HG02763 (cell line): ENCODE measurements at regions not wholly inside any gene's neighbourhood (a gene's known extent, or its start where the extent isn't known, plus 50 kb on each side); places are given as distances from the start of the nearest gene placed in this dataset.
"Not testable (repeated sequence)": the region's sequence is repeated elsewhere in the genome, so short reads cannot be mapped to it uniquely, and the experiment has no call there.

Experiments
- ATAC-seq: cut with Tn5 transposase; IDR thresholded peaks from one replicate; pipeline ENCODE4 v1.9.1; 2021; ENCODE audit warnings: mild to moderate bottlenecking, moderate library complexity; ENCODE audit not compliant: unreplicated experiment

GRCh38 chr15:62867844-62868243 is 174.7 kb upstream of the TPM1 start:
- ATAC-seq: no peak

GRCh38 chr15:62868507-62868906 is 174.0 kb upstream of the TPM1 start:
- no peak for ATAC-seq

GRCh38 chr15:62869116-62869515 is 173.4 kb upstream of the TPM1 start:
- ATAC-seq: no peak

- no peak for ATAC-seq
These were observed 172.3 kb upstream of the TPM1 start for GRCh38 chr15:62870216-62870615.

- ATAC-seq: not testable (repeated sequence)
These were observed 171.8 kb upstream of the TPM1 start for GRCh38 chr15:62870701-62871100.

GRCh38 chr15:62873203-62873602 is 169.3 kb upstream of the TPM1 start:
- no peak for ATAC-seq

GRCh38 chr15:62874064-62874463 is 168.5 kb upstream of the TPM1 start:
- ATAC-seq: no peak

- no peak for ATAC-seq
These were observed 167.5 kb upstream of the TPM1 start for GRCh38 chr15:62874959-62875625.

GRCh38 chr15:62875626-62876021 is 166.9 kb upstream of the TPM1 start:
- no peak for ATAC-seq

- no peak for ATAC-seq
These were observed 165.2 kb upstream of the TPM1 start for GRCh38 chr15:62877276-62877857.

GRCh38 chr15:62878070-62878469 is 164.5 kb upstream of the TPM1 start:
- ATAC-seq: no peak

GRCh38 chr15:62879770-62880169 is 162.8 kb upstream of the TPM1 start:
- no peak for ATAC-seq

- no peak for ATAC-seq
These were observed 162.3 kb upstream of the TPM1 start for GRCh38 chr15:62880278-62880677.

- ATAC-seq: no peak
These were observed 161.5 kb upstream of the TPM1 start for GRCh38 chr15:62881056-62881455.

- ATAC-seq: no peak
These were observed 158.5 kb upstream of the TPM1 start for GRCh38 chr15:62883938-62884479.

GRCh38 chr15:62886431-62887071 is 156.0 kb upstream of the TPM1 start:
- ATAC-seq: no peak

- no peak for ATAC-seq
These were observed 155.4 kb upstream of the TPM1 start for GRCh38 chr15:62887113-62887570.

- ATAC-seq: no peak
These were observed 153.9 kb upstream of the TPM1 start for GRCh38 chr15:62888623-62889022.

GRCh38 chr15:62889141-62889661 is 153.3 kb upstream of the TPM1 start:
- no peak for ATAC-seq

GRCh38 chr15:62889734-62890505 is 152.6 kb upstream of the TPM1 start:
- ATAC-seq: no peak
